CD1c-positive myeloid dendritic cell (primary cell): ENCODE measurements at regions not wholly inside any gene's neighbourhood (a gene's known extent, or its start where the extent isn't known, plus 50 kb on each side); places are given as distances from the start of the nearest gene placed in this dataset.

Experiments
- DNase-seq: peaks from one replicate; pipeline ENCODE4 v3.0.0-alpha.2; 2016; ENCODE audit errors: extremely low spot score

DNA sequence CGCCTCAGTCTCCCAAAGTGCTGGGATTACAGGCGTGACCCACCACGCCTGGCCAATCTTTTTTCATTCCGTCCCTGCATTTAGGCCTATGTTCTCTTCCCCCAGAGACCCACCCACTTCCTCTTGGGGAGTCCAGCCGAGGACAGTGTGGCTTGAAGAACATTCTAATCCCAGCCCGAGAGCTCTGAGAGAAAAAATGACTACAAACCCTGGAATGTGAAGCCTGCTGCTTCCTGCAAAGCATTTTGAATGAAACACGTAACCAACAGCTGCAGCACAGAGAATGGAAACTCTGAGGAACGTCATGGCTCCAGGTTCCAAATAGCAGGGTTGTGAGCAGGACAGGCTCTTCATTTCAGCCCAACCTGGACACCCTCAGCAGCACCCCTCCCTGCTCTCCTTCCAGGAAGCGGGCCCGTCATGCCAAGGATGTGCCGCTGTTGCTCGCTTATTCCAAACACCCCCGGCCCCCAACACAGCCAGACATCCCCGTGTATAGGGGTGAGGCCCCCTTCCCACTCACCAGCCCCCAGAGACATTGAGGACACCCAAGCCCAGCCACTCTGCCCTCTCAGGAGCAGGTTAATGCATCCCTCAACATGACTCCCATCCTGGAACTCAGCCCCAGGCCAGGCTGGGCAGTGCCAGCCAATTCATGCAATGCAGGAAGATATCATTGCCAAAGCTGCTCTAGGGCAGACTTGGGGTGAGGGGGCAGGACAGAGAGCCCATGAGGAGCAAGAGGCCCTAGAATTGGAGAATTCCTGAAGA, 139.8 kb downstream of the ZFP36L2 start:
- no peak for DNase-seq

- DNase-seq: no peak
These were observed 140.5 kb downstream of the ZFP36L2 start for GRCh38 chr2:43085929-43086328.

DNA sequence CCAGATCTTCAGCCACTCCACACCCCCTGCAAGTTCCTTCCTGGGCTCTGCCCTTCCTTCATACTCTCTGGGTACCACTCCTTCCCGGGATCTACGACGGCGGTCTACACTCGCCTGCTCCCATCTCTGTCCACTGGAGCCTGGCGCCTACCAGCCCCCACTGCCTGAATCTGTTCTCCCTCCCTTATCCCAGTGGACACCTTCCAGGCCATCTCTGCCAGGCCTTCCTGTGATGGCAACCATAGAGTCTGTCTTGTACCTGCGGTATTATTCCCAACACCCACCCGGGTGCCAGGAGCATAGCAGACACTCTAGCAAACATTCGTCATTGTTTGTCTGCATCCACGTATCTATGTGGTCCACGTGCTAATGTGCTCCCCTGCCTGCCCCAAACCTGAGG, 140.9 kb downstream of the ZFP36L2 start:
- DNase-seq: no peak

- DNase-seq: no peak
These were observed 141.7 kb downstream of the ZFP36L2 start for GRCh38 chr2:43084699-43085091.

DNA sequence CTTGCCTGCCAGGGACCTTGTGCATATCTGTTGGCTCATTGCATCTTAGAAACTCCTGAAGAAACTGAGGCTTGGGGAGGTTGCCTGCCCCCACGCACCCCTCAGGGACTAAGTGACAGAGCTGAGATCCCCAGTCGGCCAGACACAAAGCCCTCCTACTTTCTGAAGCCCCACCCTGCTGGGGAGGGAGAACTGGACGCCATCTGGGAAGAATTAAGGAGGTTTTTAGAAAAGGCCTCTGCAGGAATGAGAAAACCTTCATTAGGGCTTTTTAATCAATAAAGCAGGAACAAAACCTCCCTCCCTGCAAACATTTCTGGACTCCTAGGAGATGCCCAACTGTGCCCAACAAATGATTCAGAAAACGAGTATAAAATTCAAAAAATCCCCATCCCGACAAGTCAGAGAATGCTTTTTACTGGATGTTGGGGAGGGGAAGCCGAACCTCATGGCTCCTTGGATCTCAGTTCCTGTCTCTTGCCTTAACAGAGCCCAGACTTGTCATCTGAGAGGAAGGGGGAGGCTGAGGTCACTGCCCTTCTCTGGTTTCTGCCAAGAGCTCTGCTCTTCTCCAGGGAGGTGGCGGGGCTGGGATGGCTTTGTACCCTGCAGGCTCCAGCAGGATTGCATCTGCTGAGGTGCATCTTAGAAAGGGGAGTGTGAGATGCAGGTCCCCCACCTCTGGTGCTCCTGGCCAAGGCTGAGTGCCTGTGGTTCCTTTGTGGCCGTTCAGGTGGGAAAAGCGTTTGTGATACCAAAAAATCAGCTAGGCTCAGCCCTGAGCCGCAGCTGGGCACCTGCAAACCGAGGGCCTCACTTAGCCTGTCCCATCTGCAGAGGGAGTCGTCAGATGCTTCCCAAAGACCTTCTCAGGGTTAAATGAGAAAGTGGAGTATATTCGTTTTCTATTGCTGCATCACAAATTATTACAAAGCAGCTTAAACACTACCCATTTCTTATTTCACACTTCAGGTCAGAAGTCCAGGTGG, 142.4 kb downstream of the ZFP36L2 start:
- peak; percentile 72 for DNase-seq

DNA sequence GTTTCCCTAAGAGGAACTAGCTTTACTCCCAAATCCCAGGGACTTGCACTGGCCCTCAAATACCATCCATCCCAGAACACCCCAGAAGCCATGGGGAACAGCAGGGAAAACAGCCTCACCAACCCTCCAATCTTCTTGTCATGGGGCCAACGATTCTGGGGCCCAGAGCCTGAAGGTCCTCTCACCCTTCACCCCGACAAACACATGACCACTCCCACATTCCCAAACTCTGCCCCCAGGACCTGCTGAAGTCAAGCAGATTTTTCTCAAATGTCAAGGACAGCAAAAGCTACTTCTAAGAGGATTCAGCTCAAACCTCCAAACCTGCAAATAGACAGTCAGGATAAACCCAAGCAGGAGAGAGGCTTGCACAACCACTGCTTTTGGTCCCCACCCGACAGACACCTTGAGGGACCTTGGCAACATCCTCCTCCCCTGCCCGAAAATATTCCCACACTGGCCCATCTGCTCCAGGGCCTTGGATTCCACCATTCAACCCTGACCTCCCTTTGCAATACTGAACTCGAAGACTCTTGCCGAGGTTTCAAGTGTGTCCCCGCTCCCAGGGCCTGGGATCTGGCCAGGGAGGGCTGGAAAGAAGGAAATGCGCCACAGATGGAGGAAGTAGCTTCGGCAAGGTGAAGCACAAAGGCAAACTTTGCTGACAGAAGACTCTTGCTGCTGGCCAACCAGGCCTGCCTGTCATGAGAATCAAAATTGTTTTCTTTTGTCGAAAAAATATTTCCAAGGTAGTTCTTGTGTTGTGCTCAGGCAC, 143.3 kb downstream of the ZFP36L2 start:
- peak; percentile 41 for DNase-seq

DNA sequence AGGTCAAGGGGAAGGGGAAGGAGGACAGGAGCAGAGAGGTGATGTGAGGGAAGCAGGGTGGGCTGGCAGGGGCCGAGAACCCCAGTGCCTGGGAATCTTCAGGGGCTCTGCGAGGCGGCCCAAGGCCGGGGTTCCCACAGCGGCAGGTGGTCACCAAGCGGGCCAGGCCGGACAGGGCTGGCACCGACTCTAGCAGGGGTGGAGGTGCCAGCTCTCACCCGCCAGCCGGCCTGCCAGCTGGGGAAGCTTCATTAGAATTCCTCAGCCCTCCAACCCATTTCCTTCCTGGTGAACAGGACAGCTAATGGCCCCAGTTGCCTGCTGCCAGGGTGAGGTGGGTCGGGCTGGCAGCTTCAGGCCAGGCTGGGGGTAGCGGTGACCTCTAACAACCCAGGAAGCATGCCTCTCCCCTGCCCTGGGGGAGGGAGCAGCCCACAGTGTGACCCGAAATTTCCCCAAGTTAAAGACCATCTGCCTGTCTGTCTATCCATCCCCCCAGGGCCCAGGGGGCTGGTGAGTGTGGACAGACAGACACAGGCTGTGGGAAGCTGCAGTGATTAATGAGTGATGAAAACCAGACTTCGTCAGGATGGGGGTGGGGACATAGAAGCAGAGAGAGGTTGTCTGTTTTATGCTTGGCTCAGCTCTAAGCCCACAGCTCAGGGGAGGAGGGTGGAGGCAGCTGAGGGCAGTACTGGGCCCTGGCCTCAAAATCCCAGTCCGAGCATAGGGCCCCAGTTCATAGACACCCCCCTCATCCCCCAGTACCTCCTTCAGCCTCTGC, 144.1 kb downstream of the ZFP36L2 start:
- DNase-seq: no peak

- no peak for DNase-seq
These were observed 145.2 kb downstream of the ZFP36L2 start for GRCh38 chr2:43081131-43081765.

DNA sequence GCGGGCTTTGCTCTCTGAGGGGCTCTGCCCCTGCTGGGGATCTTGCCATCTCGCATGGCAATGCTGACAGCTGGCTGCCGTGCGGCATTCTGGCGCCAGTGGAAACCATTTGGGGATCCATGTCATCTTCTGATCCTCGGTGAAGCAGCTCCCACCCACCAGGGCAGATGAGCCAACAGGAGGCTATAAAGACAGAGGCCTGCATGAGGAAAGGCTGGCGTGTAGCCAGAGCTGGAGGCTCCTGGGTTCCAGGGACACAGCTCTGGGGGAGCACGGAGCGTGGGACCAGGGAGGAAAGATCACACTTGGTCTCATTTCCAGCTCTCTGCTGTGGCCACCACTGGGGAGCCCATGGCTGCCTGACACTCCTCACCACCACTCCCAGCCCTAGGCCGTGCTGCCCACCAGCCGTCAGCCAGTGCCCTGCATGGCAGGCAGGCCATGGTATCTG, 145.8 kb downstream of the ZFP36L2 start:
- DNase-seq: no peak

DNA sequence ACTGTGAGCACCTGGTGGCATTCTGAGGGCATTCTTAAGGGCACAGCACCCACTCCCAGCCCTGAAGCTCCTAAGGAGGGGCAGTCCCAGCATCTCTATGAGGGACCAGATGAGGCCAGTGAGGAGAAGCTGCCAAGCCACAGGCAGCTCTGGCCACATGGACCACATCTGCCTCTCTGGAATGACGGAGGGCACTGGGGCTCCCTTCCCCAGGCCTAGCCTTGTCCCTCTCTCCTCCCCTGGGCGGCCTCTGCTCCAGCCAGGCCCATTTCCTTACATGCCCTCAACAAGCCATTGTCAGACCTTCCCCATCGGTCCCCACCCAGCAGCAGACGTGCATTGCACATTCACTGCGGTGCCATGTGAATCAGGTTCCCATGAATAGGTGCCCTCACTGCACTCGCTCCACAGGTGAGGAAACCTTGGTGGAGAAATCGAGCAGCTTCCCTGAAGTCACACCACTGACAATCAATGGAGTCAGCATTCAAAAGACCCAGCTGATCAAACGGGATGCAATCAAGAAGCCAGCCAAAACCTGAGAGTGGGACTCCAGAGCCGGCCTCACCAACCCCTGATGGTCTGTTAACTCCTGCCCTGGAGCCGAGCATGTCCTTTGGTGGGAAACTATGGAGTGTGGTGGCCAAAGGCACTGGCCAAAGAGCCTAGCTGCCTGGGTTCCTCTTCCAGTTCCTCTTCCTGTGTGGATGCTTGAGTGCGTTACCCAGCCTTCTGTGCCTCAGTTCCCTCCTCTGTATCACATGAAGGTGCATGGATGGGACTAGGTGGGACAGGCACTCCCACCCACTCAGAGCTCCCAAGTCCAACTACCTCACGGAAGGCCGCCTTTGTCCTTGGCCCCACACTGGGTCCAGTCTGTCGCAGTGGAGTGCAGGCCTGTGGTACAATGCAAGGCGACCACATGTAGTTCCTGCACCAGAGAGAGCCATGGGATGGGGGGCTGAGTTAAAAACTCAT, 147.3 kb downstream of the ZFP36L2 start:
- no peak for DNase-seq

GRCh38 chr2:43078301-43078700, 148.1 kb downstream of the ZFP36L2 start:
- no peak for DNase-seq

- no peak for DNase-seq
These were observed 148.5 kb downstream of the ZFP36L2 start for GRCh38 chr2:43077876-43078275.

DNA sequence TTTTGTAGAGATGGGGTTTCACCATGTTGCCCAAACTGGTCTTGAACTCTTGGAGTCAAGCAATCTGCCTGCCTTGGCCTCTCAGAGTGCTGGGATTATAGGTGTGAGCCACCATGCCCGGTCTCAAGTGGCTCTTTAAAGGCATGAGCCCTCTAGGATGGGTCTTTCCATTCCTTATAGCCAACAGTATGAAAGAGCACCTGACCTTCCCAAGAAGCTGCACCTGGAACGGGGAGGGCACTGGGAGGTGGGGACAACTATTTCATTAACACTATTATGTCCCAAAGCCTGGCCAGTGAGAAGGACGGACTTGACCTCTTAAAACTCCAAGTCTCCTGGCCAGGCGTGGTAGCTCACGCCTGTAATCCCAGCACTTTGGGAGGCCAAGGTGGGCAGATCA, 149.7 kb downstream of the ZFP36L2 start:
- DNase-seq: no peak

- no peak for DNase-seq
These were observed 150.4 kb downstream of the ZFP36L2 start for GRCh38 chr2:43075811-43076585.

DNA sequence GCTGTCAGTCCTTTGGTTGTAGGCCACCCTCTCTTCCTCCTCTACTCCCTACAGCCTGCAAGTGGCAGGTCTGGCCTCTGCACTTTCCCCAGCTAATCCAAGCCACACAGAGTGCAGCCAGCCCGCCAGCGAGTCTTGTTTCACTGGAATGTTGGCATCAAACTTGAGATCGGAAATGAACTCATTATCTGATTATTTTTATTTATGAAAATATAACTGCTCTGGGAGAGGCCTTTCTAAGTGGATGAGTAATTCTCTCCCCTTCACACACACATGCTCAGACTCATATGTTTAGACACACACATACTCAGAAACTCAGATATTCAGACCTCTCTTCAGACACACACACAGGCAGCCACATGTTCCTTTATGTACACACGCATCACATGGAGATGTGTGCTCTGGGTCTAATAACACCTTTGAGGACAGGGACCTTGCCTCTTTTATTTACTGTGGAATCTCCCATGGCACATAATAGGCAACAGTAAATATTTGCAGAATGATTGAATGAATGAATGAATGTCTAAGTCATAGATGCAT, 151.3 kb downstream of the ZFP36L2 start:
- DNase-seq: no peak

- no peak for DNase-seq
These were observed 151.8 kb downstream of the ZFP36L2 start for GRCh38 chr2:43074592-43075053.

DNA sequence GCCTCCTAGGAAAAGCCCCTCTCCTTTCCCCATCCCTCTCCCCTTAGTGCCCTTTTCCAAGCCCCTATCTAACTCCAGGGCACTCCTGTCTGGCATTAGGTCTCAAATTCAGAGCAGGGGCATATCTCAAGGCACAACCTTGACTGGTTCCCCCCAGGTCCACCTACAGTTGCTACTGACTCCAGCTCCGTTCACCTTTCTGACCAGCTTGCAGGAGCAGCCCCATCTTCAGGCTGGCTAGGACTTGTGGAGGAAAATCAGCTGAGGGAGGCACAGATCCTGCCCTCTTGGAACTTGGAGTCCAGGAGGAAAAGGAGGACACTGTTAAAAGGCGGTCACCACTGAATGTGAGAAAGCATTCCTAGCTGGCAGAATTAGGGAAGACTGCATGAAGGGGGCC, 152.4 kb downstream of the ZFP36L2 start:
- no peak for DNase-seq

GRCh38 chr2:43073401-43073825, 153.0 kb downstream of the ZFP36L2 start:
- DNase-seq: peak; percentile 42
